AG04449 (cell line): ENCODE measurements at regions not wholly inside any gene's neighbourhood (a gene's known extent, or its start where the extent isn't known, plus 50 kb on each side); places are given as distances from the start of the nearest gene placed in this dataset.

Experiments
- CTCF ChIA-PET: fragments of 350-600 bp; formaldehyde crosslinking; extraction: SDS; loops from one replicate; lab custom pipeline; 2021; ENCODE audit warnings: antibody characterized with exemption; lab: Yijun Ruan, JAX
- POLR2A ChIA-PET: fragments of 400-600, 350-600 bp; formaldehyde crosslinking; extraction: SDS; loops from one replicate; lab custom pipeline; 2020; ENCODE audit warnings: antibody characterized with exemption, inconsistent platforms; lab: Yijun Ruan, JAX
- DNase-seq: peaks from one replicate; pipeline ENCODE4 v3.0.0-alpha.2; 2010; ENCODE audit warnings: low read depth, low spot score
- H3K4me3 ChIP-seq: 2 replicates; pipeline ENCODE4 v1.5.1; 2011; ENCODE audit warnings: low read depth, mild to moderate bottlenecking, control low read depth, low read length
- CTCF ChIP-seq: IDR thresholded peaks from one replicate; pipeline ENCODE4 v1.5.1; 2011; ENCODE audit warnings: mild to moderate bottlenecking, moderate library complexity, low read length, control low read depth, inconsistent platforms; ENCODE audit not compliant: insufficient read depth; ENCODE audit errors: missing control alignments

DNA sequence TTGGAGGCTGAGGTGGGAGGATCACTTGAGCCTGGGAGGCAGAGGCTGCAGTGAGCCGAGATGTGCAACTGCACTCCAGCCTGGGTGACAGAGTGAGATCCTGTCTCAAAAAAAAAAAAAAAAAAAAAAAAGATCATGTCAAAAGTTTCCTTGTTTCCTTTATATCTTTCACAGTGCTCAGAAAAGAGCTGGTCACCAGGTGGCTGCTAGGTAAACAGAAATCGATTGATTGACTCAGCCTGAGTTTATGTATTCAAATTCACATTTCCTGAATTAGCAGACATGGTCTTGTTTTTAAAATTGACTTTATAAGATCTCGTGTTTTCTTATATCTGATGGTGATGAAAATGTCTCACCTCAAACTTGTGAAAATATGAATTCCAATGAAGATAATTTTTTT, 261.8 kb upstream of the FANCL start:
- H3K4me3 ChIP-seq = no peak overlapping the region
- POLR2A ChIA-PET = no interaction called here
- CTCF ChIA-PET = interaction anchor here (0.6 kb wide), 1 partner anchor 53 kb away, joined by 3 read pairs; no protein-coding TSS in a partner anchor
- no peak for TF ChIP-seq CTCF
- no peak for DNase-seq

DNA sequence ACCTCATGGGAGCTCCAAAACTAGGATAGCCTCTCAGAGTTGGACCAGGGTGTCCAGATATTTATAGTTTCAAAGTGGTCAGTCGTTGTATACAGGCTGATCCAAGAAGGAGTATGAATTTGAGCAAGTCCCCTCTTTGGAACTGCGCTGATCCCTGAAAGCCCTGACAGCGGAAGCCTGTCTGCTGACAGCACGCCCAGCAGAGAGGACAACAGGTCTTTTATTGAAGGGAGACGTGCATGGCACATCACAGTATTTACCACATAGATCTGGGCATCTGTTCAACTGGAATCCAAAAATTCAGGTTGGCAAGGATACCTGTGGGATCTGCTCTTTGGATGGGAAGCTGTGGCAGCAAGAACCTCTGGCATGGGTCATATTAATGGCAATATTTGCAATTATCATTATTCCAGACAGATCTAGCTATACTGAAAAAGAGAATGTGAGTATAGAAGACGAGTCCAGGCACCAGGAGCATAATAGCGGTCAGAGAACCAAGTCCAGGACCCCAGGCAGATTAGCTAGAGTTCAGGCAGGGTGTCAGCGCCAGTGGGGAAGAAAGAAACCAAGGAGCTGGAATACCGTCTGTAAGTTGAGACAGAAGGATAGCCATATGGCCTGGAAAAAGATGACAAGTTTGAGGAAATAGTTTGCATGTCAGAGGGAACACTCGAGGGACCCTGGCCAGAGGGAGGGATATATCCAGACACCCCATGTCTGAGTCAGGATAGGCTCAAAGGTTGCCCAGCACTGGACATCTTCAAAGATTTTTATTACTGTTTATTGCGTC, 260.4 kb upstream of the FANCL start:
- H3K4me3 ChIP-seq = no peak overlapping the region
- ChIA-PET CTCF (no interaction called here), POLR2A (no interaction called here)
- no peak for DNase-seq
- TF ChIP-seq CTCF = no peak

DNA sequence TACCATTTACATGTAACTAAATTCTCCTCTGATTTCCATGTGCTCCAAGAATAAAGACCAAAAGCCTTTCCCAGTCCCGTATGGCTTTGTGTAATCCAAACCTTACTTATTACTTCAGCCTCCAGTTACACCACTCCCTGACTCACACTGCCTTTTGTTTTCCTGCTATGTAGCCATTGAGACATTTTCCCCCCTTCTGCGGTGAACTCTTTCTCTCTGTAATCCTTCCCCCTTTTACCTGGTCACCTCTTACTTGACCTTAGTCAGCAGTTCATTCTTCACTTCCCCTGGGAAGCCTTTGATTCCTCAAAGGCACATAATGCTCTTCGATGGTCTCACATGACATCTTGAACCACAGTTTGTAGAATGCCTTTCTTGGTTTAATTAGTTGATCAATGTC, 256.0 kb upstream of the FANCL start:
- TF ChIP-seq CTCF = no peak
- H3K4me3 ChIP-seq = no peak overlapping the region
- CTCF ChIA-PET = no interaction called here
- POLR2A ChIA-PET = no interaction called here
- no peak for DNase-seq

DNA sequence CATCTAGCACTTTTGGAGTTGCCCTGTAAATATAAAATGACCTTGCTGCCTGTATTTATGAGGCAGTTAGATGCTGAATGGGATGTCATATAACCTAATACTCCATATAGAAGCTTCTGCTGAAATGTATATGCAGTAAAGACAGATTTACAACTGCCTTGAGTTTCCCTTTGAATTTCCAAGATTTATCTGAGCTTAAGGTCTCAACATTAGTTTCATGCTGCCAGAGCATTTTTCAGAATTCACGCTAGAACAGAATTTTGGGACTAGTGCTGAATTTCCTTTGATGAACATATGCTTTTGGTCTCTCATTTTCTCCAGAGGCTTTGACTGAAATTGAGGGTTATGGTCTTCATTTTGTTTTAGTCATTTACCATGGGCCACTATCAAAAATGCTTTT, 254.7 kb upstream of the FANCL start:
- ChIA-PET POLR2A (no interaction called here), CTCF (no interaction called here)
- DNase-seq = no peak
- TF ChIP-seq CTCF = no peak
- no peak overlapping the region for H3K4me3 ChIP-seq

GRCh38 chr2:58494071-58494501, 253.0 kb upstream of the FANCL start:
- POLR2A ChIA-PET = no interaction called here
- CTCF ChIA-PET = no interaction called here
- no peak for DNase-seq
- no peak overlapping the region for H3K4me3 ChIP-seq
- no peak for TF ChIP-seq CTCF

GRCh38 chr2:58484629-58485028, 243.5 kb upstream of the FANCL start:
- ChIA-PET POLR2A (no interaction called here), CTCF (no interaction called here)
- no peak overlapping the region for H3K4me3 ChIP-seq
- no peak for DNase-seq
- no peak for TF ChIP-seq CTCF
